ENCODE measurements at regions not wholly inside any gene's neighbourhood (a gene's known extent, or its start where the extent isn't known, plus 50 kb on each side); places are given as distances from the start of the nearest gene placed in this dataset.

GRCh38 chr13:18996221-18996620 is 185.4 kb downstream of the TUBA3C start:
- TF ChIP-seq EP300 (IDR thresholded peaks at IDR 0.05) = no peak
- no peak for TF ChIP-seq CTCF (IDR thresholded peaks at IDR 0.05)

Data from tibial nerve (tissue), 4 donors.